ENCODE measurements at regions not wholly inside any gene's neighbourhood (a gene's known extent, or its start where the extent isn't known, plus 50 kb on each side); places are given as distances from the start of the nearest gene placed in this dataset.
"Not testable (repeated sequence)": the region's sequence is repeated elsewhere in the genome, so short reads cannot be mapped to it uniquely, and the experiment has no call there.

- DNase-seq, result not testable (repeated sequence)
These were observed 180.8 kb upstream of the OTX2 start for GRCh38 chr14:56990991-56991627.

- DNase-seq, result no peak
These were observed 179.1 kb upstream of the OTX2 start for GRCh38 chr14:56989359-56989758.

- DNase-seq, result no peak
These were observed 169.7 kb upstream of the OTX2 start for GRCh38 chr14:56979936-56980335.

GRCh38 chr14:56976211-56976610 is 165.9 kb upstream of the OTX2 start:
- DNase-seq, result no peak

DNA sequence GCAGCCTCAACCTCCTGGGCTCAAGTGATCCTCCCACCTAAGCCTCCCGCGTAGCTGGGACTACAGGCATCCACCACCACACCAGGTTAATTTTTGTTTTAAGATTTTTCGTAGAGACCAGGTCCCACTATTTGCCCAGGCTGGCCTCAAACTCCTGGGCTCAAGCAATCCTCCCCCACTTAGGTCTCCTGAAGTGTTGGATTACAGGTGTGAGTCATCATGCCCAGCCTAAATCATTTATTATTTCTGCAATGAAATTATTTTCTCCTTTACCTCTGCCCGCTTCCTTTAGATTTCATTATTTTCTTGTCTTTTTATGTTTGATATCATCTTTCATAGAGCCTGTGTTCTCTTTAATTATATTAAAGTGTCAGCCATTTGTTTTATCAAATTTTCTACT is 165.2 kb upstream of the OTX2 start:
- DNase-seq, result no peak

- no peak for DNase-seq
These were observed 162.7 kb upstream of the OTX2 start for GRCh38 chr14:56972948-56973347.

DNA sequence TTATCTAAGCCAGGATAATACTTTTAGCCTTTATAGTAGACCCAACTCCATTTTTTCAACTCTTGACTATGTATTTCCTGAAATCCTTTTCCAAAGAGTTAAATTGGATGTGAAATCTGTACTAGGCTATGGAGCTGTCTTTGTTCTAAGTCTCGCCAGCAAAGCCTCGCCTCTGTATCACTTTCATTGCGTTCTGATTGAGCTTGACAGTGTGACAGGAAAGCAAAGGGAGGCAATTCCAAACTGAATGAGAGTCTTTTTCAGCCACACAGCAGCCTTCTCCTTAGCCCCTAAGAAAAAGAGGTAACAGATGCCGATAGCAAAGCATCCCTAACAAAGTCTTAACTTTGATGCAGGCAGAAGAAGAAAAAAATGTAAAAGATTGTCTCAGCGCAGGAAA is 154.6 kb upstream of the OTX2 start:
- DNase-seq, result no peak

GRCh38 chr14:56963381-56963780 is 153.1 kb upstream of the OTX2 start:
- no peak for DNase-seq

- no peak for DNase-seq
These were observed 152.3 kb upstream of the OTX2 start for GRCh38 chr14:56962444-56963080.

GRCh38 chr14:56959869-56960268 is 149.6 kb upstream of the OTX2 start:
- DNase-seq, result no peak

DNA sequence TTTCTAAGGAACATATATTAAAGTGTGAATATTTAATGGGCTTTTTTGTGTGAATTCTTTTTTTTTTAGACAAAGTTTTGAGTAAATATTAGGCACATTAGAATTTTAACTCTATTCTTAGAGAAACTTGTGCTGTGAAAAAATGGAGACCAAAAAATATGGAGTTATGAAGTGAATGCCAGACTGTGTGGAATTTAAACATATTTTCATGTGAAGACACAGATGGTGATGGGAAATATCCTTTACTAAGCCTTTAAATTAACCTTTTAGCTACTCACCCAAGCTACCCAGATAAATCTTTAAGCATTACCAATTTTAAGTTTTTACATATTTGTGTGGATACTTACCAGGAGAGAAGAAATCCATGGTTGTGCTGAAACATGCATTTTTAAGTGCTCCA is 148.8 kb upstream of the OTX2 start:
- DNase-seq, result no peak

GRCh38 chr14:56956182-56956581 is 145.9 kb upstream of the OTX2 start:
- no peak for DNase-seq

- no peak for DNase-seq
These were observed 145.5 kb upstream of the OTX2 start for GRCh38 chr14:56955745-56956144.

DNA sequence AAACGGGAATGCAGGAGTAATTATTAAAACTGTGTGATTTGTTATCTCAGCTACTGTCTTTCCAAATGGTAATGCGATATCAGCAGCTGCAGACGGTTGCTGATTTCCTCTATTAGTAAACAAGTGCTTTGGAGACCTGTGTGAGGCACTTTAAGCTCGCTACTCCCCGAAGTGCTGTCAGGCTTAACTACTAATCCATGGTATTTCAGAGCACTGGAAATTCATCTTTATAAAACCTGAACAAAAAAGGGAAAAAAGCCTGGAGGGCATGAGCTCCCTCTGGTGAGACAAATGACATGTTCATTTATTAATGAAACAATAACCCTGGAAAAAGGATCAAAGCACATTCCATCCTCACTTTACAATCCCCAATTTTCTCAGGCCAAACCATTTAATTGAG is 143.6 kb upstream of the OTX2 start:
- DNase-seq, result no peak

- no peak for DNase-seq
These were observed 142.6 kb upstream of the OTX2 start for GRCh38 chr14:56952766-56953473.

- no peak for DNase-seq
These were observed 139.5 kb upstream of the OTX2 start for GRCh38 chr14:56949828-56950227.

DNA sequence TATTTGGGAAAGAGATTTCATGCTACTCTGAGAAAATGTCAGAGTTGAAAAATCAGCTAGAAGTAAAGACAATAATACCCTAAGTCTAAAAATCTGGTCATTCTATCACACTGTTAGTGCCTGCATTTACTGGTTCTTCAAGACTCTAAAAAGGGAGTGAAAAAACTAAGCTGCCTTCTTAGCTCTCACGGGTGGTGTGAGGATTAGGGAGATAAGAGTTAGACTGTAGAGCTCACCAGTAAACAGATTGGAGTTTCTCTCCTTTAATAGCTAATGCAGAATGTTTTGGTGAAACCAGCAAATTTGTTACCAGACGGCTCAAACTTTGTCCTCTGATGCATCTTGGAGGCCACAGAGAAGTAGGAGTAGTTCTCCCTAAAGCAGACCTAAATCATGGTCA is 135.0 kb upstream of the OTX2 start:
- DNase-seq, result no peak

DNA sequence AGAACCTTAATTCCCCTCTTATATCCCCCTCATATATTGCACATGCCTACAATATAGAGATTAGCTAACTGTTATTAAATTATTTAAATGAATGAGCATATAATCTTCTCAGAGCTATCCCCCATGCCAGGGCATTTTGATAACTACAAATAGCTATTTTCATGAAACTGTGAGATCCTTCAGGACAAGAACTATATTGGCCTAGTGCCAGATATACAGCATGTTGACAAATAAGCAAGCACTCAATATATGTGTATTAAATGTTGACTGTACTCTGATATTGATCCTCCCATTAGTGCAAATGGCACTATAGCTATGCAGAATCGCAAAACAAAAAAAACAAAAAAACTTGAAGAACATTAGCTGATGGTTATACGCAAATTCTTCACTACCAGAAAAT is 134.1 kb upstream of the OTX2 start:
- no peak for DNase-seq

DNA sequence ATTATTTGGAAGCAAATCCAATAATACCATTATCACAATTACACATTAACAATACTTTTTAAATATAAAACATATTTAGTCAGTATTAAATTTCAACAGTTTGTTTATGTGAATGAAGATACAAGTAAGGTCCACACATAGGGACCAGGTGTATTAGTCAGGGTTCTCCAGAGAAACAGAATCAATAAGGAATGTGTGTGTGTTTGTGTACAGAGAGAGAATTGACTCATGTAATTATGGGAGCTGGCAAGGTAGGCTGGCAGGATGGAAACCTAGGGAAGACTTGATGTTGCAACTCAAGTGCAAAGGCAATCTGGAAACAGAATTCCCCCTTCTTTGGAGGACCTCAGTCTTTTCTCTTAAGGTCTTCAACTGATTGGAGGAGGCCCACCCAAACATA is 123.2 kb upstream of the OTX2 start:
- DNase-seq, result no peak

DNA sequence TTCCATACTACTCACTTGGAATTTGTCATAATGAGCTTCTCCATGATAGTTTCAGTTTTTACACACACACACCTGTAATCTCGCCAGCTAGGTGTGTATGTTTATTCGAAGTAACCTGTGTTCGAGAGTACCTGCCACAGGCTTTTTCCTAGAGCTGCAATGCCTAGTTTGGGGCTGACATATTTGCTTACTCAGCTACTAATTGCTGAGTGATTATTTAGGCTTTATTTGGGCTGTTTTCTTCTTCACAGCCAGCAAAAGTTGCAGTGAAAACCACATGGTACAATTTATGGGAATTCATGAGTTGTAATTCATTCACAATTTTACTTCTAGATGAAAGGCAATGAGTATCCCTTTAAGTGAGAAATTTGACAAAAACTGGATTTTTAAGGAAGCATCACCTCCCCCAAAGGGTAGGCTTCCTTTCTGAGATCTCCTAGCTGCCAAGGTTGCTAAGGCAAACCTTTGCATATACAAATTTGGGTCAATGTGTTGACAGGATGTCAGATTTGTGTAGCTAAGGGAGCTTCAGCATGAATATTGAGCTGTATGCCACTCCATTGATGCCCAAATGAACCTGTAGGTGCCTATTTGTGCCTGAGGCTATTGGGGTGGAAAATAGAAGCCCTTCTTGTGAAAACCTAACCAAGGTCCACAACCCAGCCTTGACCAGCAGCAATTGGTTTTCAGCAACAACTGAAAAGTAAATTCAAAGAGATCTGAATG is 108.7 kb upstream of the OTX2 start:
- no peak for DNase-seq

- DNase-seq, result no peak
These were observed 95.0 kb upstream of the OTX2 start for GRCh38 chr14:56905282-56905681.

DNA sequence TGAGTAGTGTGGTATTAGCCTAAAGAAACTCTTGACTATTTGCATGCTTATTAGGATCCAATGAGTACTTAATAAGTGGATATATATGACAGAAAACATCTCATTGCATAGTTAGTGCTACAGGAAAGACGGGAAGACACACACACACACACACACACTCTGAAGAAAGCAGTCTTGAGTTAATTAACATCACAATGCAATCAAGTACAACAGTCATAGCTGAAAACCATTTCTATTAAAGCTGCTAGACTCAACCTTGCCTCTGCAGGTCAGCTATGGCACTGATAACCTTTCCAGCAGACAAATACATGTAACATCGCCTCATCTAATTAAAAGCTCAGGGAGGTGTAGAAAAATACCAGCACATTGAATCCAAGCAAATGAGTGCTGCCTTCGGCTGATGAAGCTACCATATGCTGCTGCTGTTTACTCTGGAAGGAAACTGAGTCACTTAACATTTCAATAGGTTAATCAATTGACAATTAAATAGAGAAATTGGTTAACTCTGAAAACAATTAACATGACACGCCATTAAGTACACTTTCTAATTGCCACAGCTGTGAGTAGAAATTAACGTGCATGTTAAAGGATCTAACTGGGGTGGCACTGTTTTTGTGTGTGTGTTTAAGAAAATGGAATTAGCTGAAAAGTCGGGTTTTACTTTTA is 93.2 kb upstream of the OTX2 start:
- DNase-seq, result no peak

DNA sequence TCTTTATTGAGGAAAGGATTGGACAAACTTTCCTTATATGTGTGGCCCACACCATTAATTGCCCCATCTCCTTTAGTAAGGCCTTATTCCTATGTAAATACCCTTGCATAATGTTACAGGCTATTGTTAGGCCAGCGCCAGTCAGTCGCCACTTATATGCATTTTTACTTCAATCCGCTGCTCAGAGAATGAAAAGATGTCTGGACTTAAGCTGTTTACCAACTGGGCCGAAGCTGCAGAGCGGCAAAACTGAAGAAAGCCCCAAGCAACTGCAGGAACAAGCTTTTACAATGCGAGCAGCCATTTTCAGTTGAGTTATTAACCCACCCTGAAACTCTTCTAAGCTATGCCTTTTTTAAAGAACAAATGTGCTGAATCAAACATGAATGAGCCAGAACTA is 92.1 kb upstream of the OTX2 start:
- DNase-seq, result no peak

Data from activated naive CD4-positive, alpha-beta T cell treated with anti-CD3 and anti-CD28 coated beads, Interleukin-2, amount 50 U/mL, for 16 hours (primary cell).